ENCODE measurements at regions not wholly inside any gene's neighbourhood (a gene's known extent, or its start where the extent isn't known, plus 50 kb on each side); places are given as distances from the start of the nearest gene placed in this dataset.

DNA sequence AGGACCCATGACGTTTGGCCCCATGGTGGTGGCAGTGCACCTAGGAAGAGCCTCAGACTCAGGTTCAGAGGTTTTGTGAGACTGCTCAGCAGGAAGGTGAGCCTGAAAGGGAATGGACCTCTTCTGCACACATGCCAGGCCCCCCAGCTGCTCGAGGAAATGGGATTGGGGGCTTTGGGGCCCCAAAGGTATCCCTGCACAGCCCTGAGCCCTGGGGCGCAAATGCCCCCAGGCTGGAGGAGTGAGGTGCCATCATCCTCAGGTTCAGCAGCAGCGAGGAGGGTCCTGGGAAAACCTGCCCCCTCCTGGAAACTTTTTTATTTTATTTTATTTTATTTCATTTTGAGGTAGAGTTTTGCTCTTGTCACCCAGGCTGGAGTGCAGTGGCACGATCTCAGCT, 171.8 kb upstream of the MVB12B start:
- no peak for DNase-seq

DNA sequence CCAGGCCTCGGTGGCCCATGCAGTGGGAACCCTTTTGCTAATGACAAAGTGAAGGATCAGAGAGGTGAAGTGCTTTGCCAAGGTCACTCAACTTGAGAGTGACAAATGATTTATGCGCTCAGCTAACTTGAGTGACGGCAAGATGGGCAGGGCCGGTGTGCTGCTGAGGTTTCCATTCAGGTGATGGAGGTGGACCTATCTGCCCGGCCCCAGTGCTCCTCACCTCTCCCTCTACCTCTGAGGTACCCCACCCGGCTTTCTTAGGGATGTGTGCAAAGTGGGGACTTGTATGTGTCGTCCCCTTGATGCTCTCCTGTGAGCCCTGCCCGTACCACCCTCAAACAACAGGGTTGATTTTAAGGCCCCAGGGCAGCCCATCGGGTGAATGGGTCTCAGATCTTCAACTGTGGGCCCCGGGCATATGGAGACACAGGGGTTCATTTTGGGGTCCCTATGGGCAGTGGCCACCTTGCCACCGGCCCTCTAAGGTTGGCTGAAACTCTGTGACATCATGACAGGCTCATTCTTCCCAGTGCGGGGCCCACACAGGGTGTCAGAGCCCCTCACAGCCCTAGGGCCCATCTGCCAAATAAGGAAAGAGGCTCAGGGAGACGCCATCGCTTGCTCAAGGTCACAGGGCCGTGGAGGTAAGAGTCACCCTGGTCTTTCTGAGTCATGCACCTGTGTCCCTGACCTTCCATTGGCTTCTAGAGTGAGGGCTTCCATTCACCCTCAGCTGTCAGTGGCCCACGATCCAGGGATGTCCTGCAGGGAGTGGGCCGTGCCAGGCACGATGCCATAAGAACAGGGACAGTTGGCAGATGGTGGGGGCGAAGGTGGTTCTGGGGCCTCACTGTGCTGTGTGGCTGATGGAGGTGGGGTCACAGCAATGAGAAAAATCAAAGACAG, 170.6 kb upstream of the MVB12B start:
- DNase-seq, result no peak

DNA sequence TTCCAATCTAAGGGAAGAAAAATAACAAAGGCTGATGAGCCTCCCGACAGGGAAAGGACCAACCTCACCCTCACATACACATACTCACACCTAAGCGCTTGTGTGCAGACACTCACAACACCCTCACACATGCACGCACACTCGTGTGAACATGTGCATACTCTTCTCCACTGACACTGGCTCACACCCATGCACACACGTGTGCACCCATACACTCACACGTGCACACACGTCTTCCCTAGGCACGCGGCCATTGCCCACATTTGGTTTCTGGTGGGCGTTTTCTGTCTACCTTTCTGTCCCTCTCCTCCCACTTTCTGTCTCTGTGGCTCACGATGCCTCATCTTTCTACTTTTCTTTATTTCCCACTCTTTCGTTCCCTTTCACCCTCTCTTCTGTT, 169.7 kb upstream of the MVB12B start:
- DNase-seq, result no peak

DNA sequence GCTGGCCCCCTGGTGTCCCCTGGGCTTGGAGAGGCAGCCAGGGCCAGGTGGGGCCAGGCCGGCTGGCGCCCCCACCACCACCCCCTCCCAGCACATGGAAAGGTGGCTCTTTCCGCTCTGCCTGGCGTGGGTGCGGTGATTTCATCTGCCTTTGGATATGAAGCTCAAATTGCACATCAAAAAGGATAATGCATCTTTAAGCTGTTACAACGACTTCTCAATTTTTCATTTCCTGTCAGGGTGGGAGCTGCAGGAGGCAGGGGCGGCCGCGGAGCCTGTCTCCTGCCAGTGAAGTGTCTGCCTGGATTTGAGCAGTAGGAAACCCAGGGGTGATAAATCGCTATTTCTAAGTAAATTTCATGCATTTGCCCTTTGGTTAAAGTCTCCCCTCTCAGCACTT, 169.2 kb upstream of the MVB12B start:
- no peak for DNase-seq

DNA sequence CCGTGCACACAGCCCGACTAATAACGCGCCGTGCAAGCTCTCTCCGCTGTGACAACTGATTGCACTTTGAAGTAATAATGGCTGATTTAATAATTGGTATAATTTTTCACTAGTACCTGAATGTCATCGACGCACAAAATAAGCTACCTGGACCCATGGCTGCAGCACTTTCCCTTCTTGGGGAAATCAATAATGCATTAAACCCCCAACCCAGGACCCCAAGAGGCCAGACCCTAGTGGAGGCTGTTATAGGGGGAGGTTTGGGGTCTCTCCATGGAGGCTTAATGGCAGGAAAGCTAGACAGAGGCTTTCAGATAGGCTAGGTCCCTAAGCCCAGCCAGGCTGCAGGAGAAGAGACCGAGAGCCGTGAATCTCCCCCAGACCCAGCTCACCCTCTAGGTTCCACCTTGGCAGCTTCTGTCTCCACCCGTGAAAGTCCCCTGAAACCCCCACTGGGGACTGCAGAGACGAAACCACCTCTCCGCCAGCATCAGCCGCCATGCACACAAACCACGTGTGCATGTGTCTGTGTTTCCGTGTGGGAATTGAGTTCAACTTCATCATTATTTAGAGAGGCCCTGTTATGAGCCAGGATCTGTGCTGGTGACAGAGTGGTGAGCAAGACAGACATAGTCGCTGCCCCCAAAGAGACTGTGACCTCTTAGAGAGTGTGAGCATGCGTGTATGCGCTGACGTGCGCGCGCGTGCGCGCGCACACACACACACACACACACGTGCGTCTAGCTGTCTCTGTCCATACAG, 168.6 kb upstream of the MVB12B start:
- DNase-seq, result no peak

DNA sequence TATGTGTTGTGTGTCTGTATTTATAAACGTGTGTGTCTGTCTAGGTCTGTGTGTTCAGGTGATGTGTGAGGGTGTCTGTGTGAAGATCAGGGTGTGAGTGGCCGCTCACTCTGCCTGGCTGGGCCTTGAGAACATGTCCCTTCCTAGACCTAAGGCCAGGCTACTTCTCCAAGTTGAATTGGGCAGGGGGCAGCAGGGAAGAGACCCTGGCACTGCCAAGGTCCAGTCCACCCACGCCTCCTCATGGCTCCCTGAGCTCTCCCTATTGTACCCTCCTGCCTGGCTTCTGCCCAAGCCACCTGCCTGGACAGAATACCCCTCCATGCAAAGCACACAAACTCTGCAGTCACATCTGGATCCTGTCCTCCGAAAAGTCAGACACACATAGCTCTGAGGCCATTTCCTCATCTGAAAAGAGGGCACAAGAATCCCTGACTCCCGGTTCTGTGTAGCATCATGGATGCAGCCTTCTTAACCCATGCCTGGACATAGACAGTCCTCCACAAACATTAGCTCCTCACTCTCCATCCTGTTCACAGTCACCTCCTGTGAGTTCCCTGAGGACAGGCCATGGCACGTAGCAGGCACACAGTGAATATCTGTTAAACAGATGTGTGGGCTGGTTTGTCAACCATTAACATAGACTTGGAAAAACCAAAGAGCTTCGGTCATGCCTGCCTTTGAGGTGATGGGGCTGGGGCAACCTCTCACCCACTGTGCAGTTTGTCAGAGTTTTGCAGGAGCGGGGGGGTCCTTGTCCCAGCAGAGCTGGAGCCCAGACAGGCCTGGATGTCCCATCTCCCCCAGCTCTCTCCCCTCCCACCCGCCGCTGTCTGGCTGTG, 167.8 kb upstream of the MVB12B start:
- DNase-seq, result no peak

DNA sequence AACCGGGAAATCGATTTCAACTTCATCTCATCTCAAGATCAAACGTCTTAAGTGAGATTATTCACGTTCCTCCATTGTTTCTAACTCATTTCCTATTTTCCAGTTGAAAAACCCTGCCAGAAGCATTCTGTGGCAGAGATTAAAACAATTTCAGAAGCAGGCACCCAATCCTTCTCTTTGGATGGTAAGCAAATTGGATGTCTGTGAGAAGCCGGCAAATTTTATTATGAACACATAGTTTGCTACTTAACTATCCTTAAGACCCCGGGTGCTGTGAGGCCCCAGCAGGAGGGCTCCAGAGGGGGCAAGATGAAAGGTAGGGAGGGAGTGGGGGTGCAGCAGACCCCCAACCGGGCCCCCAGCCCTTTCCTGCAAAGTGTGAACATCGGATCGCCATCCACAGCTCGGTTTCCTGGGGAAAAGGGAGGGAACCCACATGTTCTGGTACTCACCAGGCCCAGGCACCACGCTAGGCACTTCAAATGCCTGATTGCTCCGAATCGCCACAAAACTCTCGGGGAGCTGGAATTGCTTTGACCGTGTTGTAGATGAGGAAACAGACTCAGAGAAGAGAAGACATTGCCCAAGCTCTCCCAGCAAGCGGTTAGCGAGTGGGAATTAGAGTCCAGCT, 167.1 kb upstream of the MVB12B start:
- DNase-seq, result no peak

DNA sequence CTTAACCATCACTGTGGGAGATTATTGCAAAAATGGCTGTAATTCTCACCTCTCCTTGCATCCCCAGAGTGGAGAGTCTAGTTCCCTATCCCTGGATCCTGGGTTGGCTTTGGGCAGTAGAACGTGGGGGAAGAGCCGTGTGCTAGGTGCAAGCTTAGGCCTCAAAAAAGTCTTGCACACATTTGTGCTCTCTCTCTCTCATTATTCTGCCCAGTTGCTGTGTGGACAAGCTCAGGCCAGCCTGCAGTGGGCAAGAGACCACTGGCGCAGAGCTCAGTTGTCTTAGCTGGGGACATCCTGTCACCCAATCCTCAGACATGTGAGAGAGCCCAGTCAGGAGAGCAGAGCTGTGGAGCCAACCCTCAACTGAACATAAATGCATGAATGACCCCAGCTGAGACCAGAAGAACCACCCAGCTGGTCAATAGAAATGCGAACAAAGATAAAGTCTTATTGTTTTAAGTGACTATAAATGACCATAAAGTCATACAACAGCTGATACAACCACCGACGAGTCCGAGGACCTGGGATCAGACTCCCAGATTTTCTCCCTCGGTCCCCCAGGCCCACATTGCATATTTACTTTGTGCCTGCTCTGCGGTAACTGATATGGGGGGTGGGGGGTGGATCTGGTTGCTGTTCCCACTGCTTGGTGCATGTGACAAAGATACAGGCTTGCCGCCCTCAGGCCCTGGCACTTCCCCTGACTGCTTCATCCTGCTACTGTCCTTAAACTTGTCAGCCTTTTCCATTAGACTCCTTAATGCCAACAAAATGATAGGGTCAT, 166.4 kb upstream of the MVB12B start:
- DNase-seq, result no peak

DNA sequence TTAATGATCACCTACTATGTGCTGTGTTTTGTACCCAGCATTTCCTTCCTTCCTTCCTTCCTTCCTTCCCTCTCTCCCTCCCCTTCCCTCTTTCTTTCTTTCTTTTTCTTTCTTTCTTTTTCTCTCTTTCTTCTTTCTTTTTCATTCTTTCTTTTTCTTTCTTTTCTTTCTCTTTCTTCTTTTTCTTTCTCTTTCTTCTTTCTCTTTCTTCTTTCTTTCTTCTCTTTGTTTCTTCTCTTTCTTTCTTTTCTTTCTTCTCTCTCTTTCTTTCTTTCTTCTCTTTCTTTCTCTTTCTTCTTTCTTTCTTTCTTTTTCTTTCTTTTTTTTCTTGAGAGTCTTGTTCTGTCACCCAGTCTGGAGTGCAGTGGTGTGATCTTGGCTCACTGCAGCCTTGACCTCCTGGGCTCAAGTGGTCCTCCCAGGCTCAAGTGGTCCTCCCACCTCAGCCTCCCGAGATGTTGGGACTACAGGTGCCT, 165.7 kb upstream of the MVB12B start:
- DNase-seq, result no peak

DNA sequence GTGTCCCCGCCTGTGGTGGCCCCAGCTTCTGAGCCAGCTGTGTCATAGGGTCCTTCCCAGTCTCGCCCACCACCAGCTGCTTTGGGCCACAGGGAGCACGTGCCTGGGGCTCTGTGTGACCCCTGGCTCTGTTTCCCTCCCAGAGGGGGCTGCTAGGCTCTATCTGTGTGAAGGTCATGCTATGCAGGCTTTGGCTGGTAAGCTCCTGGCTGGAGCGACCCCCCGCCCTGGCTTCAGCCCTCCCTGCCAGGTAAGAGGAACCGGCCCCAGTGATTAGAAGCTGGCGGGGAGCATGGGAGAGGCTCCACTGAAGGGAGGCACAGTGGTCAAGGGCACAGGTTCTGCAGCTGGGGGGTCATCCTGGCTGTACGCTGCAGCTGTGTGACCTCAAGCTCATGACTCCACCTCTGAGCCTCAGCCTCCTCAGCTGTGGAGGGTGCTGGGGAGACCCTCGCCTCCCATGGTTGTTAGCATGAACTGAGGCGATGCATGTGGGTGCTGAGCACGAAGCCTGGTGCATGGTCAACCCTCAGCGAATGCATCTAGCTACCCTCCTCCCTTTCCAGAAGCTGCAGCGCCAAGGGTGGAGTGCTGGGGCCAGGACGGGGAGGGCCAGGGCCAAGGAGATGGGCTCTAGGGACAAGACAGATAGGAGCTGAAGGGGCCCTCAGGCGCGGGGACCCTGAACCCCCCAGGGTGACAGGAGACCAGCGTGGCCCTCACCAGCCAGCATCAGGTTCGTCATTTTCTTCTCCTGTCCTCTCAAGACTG, 163.8 kb upstream of the MVB12B start:
- no peak for DNase-seq

DNA sequence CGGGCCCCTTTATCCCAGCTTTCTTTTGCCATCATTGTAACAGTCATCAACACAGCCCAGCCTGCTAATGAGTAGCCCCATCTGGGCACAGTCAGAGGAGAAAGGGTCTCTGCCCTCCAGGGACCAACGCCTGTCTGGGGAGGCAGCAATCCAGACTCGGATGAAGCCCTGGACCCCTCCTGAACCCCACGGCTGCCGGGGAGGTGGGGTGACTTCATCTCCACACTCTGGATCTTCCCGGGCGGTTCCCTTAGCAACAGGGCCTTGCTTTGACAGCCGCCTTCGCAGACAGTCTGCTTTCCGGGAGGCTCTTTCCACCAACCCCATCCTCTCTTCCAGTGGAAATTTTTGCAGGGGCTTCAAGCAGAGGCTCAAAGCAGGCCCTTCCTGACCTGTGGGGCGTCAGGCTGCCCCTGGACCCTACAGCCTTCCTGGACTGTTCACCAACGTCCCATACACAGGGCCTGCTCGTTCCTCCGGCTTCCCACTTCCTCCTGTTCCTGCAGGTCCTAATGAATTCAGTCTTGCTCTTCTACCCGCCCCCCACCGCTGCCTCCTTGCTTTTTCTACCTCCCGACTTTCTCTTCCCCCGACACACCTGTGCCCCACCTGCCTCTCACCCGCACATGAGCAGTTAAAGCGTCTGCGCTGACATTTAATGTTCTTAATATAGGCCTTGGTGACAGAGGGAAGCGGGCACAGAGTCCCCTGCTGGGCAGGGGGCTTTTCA, 161.7 kb upstream of the MVB12B start:
- no peak for DNase-seq

DNA sequence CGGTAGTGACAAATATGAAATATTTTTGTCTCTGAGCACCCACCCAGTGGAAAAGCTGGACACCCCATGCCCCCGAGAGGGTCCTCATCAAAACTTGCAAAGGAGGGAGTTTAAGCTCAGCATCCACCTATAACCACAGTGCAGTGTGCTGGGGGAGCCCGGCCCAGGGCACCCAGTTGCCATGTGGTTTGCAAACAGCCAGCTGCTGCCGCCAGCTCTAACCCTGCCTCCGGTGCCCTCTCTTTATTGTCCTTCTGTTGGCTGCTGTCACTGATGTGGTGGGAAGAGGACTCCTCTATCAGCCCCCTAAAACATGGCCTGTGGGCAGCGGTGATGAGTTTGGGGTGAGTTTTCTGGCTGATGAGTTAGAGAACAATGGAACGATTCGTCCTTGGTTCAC, 160.9 kb upstream of the MVB12B start:
- no peak for DNase-seq

DNA sequence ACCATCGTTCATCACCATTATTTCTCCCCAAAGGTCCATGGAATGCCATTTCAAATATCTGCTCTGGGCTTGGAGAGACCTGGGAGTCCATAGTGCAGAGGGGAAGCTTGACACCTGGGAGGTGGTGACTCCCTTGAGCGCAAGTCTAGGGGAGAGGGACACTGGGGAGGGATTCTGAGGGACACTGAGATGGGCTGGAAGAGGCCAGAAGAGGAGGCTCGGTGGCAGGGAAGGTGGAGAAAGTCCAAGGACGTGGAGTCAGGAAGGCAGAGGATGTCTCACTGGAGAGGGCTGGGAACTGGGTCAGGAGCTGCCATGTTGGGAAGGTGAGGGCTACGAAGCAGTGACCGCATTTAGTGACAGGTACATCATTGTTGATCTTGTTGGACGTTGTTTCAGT, 160.3 kb upstream of the MVB12B start:
- no peak for DNase-seq

DNA sequence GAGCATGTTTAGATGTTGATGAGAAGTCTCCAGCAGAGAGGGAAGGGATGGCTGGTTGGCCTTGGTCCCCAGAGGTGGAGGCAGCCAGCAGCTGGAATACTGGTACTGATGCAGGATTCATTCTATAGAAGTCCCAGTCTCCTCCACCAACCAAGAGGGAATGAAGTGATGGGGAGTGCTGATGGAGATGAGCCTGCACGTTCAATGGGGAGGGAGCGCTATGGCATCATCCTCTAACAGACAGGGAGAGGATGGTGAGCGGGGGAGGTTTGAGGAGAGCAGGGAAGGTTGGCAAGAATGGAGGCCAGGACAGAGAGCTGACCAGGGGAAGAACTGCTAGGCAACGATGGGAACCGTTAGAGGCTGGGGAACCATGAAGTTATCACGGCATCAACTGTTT, 159.8 kb upstream of the MVB12B start:
- DNase-seq, result no peak

DNA sequence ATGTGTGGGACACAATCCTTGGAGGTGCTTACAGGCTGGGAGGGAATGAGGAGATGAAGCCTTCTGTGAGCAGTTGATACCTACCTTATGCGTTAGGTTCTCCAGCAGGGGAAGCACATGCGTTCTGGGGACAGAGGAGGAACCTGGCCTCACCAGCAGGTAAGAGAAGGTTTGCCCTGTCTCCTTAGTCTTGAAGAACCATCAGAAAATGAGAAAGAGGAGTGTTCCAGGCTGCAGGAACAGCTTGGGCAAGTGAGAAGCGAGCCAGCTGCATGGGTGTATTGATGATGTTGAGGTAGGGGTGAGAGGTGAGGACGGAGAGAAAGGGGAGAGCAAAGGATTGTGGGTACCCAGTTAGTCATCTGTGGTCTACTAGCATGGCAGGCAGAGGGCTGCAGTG, 156.9 kb upstream of the MVB12B start:
- DNase-seq, result no peak

DNA sequence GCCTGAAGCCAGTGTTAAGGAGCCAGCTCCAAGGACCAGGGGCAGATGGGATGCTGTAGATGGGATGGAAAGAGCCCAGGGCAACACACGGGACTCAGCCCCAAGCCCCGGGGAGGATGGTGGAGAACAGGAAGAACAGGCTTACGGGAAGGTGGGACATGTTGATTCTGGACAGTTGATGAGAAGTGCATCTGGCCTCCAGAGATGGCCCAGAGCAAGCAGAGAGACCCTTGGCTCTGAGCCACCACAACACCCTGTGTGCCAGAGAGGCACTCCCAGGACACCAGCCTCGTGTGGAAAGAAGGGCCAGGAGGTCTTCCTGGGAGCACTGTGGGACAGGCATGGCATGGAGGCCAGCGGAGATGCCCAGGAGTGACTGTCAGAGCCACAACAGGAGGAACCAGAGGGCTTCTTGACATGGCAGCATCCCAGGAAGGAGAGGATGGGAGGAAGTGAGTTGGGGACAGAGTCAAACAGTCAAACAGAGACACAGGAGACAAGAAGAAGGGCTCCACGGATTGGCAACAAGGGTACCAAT, 156.3 kb upstream of the MVB12B start:
- DNase-seq, result no peak

DNA sequence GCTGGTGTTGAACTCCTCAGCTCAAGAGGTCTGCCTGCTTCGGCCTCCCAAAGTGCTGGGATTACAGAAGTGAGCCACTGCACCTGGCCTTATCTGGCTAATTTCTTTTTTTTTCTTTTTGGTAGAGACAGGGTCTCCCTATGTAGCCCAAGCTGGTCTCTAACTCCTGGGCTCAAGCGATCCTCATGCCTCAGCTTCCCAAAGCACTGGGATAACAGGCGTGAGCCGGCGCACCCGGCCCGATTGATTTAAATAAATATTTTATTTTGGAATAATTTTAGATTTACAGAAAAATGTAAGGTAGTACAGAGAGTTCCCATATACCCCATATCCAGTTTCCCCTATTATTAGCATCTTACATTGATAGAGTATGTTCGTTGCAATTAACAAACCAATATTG, 155.0 kb upstream of the MVB12B start:
- DNase-seq, result no peak

DNA sequence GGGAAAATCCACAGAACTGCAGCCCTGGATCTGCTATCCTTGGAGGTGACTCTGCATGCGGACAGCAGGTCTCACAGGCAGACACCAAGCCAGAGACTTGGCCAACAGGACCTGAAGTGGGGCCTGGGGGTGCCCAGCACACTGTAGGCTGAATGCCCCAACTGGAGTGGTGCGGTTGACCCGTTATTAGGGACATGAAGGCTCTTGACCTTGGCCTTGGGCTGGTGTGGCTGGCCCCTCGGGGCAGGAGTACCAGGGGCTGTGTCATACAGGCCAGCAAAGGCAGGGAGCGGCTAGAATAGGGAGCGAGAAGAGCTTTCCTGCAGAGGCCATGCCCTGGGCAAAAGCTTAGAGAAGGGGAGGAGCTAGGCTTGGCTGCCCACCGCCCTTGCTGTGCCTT, 153.2 kb upstream of the MVB12B start:
- DNase-seq, result no peak

DNA sequence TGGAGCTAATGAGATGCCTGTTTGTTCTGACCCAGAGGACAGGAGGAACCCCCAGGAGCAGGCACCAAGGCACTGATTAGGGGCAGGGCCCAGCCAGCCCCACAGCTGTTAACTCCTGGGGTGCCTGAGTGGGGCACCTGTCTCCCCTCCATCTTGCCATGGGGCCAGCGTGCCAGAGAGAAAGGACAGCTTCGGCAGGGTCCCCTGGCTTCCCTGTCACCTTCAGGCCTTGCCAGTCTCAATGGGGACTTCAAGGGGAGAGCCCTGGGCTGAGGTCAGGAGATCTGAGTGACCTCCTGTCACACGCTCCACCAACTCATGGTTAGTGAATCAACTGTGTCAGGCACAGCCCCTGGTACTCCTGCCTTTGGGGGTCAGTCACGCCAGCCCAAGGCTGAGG, 152.7 kb upstream of the MVB12B start:
- no peak for DNase-seq

DNA sequence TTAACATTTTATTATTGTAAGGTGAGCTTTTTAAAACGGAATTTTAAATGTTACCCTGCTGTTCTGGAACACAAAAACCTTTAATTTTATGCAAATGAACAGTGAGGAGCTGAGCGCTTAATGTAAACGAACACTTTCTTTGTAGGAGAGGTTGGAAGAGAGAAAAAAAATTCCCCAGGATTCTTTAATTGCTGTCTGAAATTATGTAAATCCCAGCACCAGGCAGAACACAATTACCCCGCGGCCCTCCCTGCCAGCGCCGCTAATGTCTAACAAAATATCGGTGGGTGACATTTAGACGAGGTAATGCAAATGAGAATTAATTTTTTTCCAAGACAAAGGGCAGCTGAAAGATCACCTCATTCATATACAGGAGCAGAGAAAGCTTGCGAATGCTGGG, 143.4 kb upstream of the MVB12B start:
- DNase-seq, result no peak

Measured in NCI-H2081 treated with DMSO at 0.1 percent for 48 hours (cell line).